ENCODE measurements at regions not wholly inside any gene's neighbourhood (a gene's known extent, or its start where the extent isn't known, plus 50 kb on each side); places are given as distances from the start of the nearest gene placed in this dataset.

GRCh38 chr4:34148322-34148908 lies 2095.9 kb downstream of the ARAP2 start:
- H3K4me3 ChIP-seq (ENCODE audit: low read depth, low read length): no peak overlapping the region
- POLR2A ChIA-PET: no interaction called here
- CTCF ChIA-PET: no interaction called here
- no peak for DNase-seq (ENCODE audit: low read depth, low spot score)
- TF ChIP-seq CTCF (IDR thresholded peaks at IDR 0.05; ENCODE audit: insufficient read depth, low read length, missing control alignments): no peak

GRCh38 chr4:34157547-34157946 lies 2086.8 kb downstream of the ARAP2 start:
- no peak overlapping the region for H3K4me3 ChIP-seq (ENCODE audit: low read depth, low read length)
- TF ChIP-seq CTCF (IDR thresholded peaks at IDR 0.05; ENCODE audit: insufficient read depth, low read length, missing control alignments): no peak
- POLR2A ChIA-PET: no interaction called here
- no peak for DNase-seq (ENCODE audit: low read depth, low spot score)
- CTCF ChIA-PET: interaction anchor here (1.2 kb wide), 1 partner anchor 22 kb away, joined by 4 read pairs; no protein-coding TSS in a partner anchor

GRCh38 chr4:34158878-34159277 lies 2085.4 kb downstream of the ARAP2 start:
- DNase-seq (ENCODE audit: low read depth, low spot score): no peak
- CTCF ChIA-PET: no interaction called here
- TF ChIP-seq CTCF (IDR thresholded peaks at IDR 0.05; ENCODE audit: insufficient read depth, low read length, missing control alignments): no peak

GRCh38 chr4:34170946-34171345 lies 2073.4 kb downstream of the ARAP2 start:
- no peak for TF ChIP-seq CTCF (IDR thresholded peaks at IDR 0.05; ENCODE audit: insufficient read depth, low read length, missing control alignments)
- H3K4me3 ChIP-seq (ENCODE audit: low read depth, low read length): no peak overlapping the region
- no peak for DNase-seq (ENCODE audit: low read depth, low spot score)
- CTCF ChIA-PET: no interaction called here
- POLR2A ChIA-PET: no interaction called here

More at GRCh38 chr4:34158878-34159277, 2085.4 kb downstream of the ARAP2 start:
- H3K4me3 ChIP-seq (ENCODE audit: low read depth, low read length): no peak overlapping the region
- POLR2A ChIA-PET: no interaction called here

GRCh38 chr4:34176609-34177008 lies 2067.7 kb downstream of the ARAP2 start:
- DNase-seq (ENCODE audit: low read depth, low spot score): no peak
- POLR2A ChIA-PET: no interaction called here
- H3K4me3 ChIP-seq (ENCODE audit: low read depth, low read length): no peak overlapping the region
- CTCF ChIA-PET: no interaction called here
- TF ChIP-seq CTCF (IDR thresholded peaks at IDR 0.05; ENCODE audit: insufficient read depth, low read length, missing control alignments): no peak

GRCh38 chr4:34178476-34178875 lies 2065.8 kb downstream of the ARAP2 start:
- POLR2A ChIA-PET: no interaction called here
- TF ChIP-seq CTCF (IDR thresholded peaks at IDR 0.05; ENCODE audit: insufficient read depth, low read length, missing control alignments): no peak
- no peak for DNase-seq (ENCODE audit: low read depth, low spot score)
- CTCF ChIA-PET: interaction anchor here (0.9 kb wide), 1 partner anchor 42 kb away, joined by 4 read pairs; no protein-coding TSS in a partner anchor
- H3K4me3 ChIP-seq (ENCODE audit: low read depth, low read length): no peak overlapping the region
